ENCODE measurements at regions not wholly inside any gene's neighbourhood (a gene's known extent, or its start where the extent isn't known, plus 50 kb on each side); places are given as distances from the start of the nearest gene placed in this dataset.

DNA sequence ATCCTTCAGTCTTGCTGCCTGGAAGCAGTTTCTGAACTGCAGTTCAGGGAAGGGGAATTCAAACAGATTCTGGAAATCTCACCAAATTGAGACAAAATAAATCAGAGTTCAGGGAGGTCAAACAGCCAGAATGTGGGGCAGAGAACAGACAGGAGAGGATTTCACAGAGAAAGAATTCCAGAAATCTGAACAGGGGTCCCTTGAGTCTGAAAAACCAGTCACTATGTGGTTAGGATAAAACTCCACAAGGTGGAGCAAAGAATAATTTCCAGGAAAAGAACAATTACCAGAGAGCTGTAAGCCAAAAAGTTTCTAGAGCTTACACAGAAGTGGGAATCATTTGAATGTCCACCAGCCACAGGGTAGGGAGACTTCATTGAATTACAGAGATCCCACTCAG lies 84.7 kb downstream of the URB2 start:
- DNase-seq (ENCODE audit: extremely low read depth, insufficient read length), result no peak
- TF ChIP-seq, protein P1, sequence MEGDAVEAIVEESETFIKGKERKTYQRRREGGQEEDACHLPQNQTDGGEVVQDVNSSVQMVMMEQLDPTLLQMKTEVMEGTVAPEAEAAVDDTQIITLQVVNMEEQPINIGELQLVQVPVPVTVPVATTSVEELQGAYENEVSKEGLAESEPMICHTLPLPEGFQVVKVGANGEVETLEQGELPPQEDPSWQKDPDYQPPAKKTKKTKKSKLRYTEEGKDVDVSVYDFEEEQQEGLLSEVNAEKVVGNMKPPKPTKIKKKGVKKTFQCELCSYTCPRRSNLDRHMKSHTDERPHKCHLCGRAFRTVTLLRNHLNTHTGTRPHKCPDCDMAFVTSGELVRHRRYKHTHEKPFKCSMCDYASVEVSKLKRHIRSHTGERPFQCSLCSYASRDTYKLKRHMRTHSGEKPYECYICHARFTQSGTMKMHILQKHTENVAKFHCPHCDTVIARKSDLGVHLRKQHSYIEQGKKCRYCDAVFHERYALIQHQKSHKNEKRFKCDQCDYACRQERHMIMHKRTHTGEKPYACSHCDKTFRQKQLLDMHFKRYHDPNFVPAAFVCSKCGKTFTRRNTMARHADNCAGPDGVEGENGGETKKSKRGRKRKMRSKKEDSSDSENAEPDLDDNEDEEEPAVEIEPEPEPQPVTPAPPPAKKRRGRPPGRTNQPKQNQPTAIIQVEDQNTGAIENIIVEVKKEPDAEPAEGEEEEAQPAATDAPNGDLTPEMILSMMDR (IDR thresholded peaks at IDR 0.05; ENCODE audit: insufficient read depth, low read length, poor library complexity, severe bottlenecking), result no peak
- Histone ChIP-seq H3K27me3 (replicated peaks; ENCODE audit: control insufficient read depth, insufficient read depth, low read length) (no peaks in the 10 kb centered on the region; the same call in 1 of the 2 replicates), H3K4me3 (replicated peaks; ENCODE audit: low read depth, low read length) (no peak overlapping the region), H3K36me3 (ENCODE audit: control insufficient read depth, insufficient read depth, low read length) (no peaks in the 10 kb centered on the region)

DNA sequence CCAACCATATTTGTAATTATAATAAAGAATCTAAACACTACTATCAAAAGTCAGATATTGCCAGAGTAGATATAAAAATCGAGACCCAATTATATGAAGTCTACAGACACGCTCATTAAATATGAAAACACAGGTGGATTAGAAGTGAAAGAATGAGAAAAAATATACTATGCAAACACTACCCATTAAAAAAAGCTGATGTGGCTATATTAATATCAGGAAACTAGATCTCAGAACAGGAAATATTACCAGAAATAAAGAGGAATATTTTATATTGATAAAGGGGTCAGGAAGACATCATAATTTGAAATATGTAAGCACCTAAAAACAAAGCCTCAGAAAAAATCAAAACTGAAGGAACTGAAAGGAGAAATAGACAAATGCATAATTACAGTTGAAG lies 88.3 kb downstream of the URB2 start:
- no peaks in the 10 kb centered on the region; the same call in 1 of the 2 replicates for H3K27me3 ChIP-seq (replicated peaks; ENCODE audit: control insufficient read depth, insufficient read depth, low read length)
- TF ChIP-seq, protein P1 (IDR thresholded peaks at IDR 0.05; ENCODE audit: insufficient read depth, low read length, poor library complexity, severe bottlenecking), result no peak
- no peaks in the 10 kb centered on the region for H3K36me3 ChIP-seq (ENCODE audit: control insufficient read depth, insufficient read depth, low read length)
- H3K4me3 ChIP-seq (replicated peaks; ENCODE audit: low read depth, low read length), result no peak overlapping the region
- DNase-seq (ENCODE audit: extremely low read depth, insufficient read length), result no peak

DNA sequence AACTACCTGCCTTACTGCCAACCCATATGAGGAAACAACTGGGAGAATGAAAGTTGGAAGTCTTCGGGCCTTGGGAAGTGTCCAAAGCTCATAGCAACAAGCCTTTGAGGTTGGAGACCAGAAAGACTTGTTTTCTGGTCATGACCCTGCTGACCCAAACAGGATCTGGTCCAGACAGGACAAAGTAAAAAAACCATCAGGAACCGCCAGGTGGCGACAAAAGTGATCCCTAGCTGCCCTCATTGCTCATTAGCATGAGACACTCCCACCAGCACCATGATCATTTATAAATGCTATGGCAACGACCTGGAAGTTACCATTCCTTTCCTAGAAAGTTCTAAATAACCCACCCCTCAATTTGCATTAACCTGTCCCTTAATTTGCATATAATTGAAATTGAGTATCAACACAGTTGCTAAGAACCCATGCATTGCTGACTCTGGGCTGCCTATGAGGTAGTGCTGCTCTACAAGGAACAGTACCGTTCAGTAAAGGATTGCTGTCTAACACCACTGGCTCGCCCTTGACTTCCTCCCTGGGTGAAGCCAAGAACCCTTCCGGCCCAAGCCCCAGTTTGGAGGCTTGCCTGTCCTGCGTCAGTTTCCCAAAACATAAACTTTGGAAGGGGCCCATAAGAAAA lies 89.0 kb downstream of the URB2 start:
- Histone ChIP-seq H3K36me3 (ENCODE audit: control insufficient read depth, insufficient read depth, low read length) (no peaks in the 10 kb centered on the region), H3K4me3 (replicated peaks; ENCODE audit: low read depth, low read length) (no peak overlapping the region), H3K27me3 (replicated peaks; ENCODE audit: control insufficient read depth, insufficient read depth, low read length) (no peaks in the 10 kb centered on the region; the same call in 1 of the 2 replicates)
- TF ChIP-seq, protein P1 (IDR thresholded peaks at IDR 0.05; ENCODE audit: insufficient read depth, low read length, poor library complexity, severe bottlenecking), result peak; percentile 58
- DNase-seq (ENCODE audit: extremely low read depth, insufficient read length), result no peak

- H3K36me3 ChIP-seq (ENCODE audit: control insufficient read depth, insufficient read depth, low read length), result no peaks in the 10 kb centered on the region
- no peak for DNase-seq (ENCODE audit: extremely low read depth, insufficient read length)
- H3K4me3 ChIP-seq (replicated peaks; ENCODE audit: low read depth, low read length), result no peak overlapping the region
- TF ChIP-seq, protein P1 (IDR thresholded peaks at IDR 0.05; ENCODE audit: insufficient read depth, low read length, poor library complexity, severe bottlenecking), result no peak
- H3K27me3 ChIP-seq (replicated peaks; ENCODE audit: control insufficient read depth, insufficient read depth, low read length), result no peaks in the 10 kb centered on the region
Measured at GRCh38 chr1:229716069-229716468, 90.0 kb downstream of the URB2 start.

GRCh38 chr1:229716704-229717103 lies 90.7 kb downstream of the URB2 start:
- no peak for DNase-seq (ENCODE audit: extremely low read depth, insufficient read length)
- no peaks in the 10 kb centered on the region for H3K27me3 ChIP-seq (replicated peaks; ENCODE audit: control insufficient read depth, insufficient read depth, low read length)
- no peak overlapping the region for H3K4me3 ChIP-seq (replicated peaks; ENCODE audit: low read depth, low read length)
- TF ChIP-seq, protein P1 (IDR thresholded peaks at IDR 0.05; ENCODE audit: insufficient read depth, low read length, poor library complexity, severe bottlenecking), result no peak
- no peaks in the 10 kb centered on the region for H3K36me3 ChIP-seq (ENCODE audit: control insufficient read depth, insufficient read depth, low read length)

Data from GM06990 (cell line).